ENCODE measurements at regions not wholly inside any gene's neighbourhood (a gene's known extent, or its start where the extent isn't known, plus 50 kb on each side); places are given as distances from the start of the nearest gene placed in this dataset.

DNA sequence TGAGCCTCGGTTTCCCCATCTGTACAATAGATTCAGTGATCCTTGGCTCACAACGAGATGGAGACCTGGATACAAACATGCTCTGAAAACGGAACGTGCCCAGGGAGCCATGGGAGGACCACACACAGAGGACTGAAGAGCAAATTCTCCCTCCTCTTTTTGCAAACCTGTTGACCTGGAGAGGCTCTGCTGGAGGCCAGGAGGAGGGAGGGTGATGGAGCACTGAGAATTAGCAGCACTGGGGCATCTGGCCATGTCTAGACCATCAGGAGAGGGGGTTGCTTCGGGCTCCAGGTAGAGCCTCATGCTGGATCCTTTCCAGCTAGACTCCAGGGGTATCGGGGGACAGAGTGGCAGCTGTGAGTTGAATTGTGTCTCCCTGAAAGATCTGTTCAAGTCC is 97.4 kb upstream of the GPR26 start (continued):
- TF ChIP-seq, protein P1, sequence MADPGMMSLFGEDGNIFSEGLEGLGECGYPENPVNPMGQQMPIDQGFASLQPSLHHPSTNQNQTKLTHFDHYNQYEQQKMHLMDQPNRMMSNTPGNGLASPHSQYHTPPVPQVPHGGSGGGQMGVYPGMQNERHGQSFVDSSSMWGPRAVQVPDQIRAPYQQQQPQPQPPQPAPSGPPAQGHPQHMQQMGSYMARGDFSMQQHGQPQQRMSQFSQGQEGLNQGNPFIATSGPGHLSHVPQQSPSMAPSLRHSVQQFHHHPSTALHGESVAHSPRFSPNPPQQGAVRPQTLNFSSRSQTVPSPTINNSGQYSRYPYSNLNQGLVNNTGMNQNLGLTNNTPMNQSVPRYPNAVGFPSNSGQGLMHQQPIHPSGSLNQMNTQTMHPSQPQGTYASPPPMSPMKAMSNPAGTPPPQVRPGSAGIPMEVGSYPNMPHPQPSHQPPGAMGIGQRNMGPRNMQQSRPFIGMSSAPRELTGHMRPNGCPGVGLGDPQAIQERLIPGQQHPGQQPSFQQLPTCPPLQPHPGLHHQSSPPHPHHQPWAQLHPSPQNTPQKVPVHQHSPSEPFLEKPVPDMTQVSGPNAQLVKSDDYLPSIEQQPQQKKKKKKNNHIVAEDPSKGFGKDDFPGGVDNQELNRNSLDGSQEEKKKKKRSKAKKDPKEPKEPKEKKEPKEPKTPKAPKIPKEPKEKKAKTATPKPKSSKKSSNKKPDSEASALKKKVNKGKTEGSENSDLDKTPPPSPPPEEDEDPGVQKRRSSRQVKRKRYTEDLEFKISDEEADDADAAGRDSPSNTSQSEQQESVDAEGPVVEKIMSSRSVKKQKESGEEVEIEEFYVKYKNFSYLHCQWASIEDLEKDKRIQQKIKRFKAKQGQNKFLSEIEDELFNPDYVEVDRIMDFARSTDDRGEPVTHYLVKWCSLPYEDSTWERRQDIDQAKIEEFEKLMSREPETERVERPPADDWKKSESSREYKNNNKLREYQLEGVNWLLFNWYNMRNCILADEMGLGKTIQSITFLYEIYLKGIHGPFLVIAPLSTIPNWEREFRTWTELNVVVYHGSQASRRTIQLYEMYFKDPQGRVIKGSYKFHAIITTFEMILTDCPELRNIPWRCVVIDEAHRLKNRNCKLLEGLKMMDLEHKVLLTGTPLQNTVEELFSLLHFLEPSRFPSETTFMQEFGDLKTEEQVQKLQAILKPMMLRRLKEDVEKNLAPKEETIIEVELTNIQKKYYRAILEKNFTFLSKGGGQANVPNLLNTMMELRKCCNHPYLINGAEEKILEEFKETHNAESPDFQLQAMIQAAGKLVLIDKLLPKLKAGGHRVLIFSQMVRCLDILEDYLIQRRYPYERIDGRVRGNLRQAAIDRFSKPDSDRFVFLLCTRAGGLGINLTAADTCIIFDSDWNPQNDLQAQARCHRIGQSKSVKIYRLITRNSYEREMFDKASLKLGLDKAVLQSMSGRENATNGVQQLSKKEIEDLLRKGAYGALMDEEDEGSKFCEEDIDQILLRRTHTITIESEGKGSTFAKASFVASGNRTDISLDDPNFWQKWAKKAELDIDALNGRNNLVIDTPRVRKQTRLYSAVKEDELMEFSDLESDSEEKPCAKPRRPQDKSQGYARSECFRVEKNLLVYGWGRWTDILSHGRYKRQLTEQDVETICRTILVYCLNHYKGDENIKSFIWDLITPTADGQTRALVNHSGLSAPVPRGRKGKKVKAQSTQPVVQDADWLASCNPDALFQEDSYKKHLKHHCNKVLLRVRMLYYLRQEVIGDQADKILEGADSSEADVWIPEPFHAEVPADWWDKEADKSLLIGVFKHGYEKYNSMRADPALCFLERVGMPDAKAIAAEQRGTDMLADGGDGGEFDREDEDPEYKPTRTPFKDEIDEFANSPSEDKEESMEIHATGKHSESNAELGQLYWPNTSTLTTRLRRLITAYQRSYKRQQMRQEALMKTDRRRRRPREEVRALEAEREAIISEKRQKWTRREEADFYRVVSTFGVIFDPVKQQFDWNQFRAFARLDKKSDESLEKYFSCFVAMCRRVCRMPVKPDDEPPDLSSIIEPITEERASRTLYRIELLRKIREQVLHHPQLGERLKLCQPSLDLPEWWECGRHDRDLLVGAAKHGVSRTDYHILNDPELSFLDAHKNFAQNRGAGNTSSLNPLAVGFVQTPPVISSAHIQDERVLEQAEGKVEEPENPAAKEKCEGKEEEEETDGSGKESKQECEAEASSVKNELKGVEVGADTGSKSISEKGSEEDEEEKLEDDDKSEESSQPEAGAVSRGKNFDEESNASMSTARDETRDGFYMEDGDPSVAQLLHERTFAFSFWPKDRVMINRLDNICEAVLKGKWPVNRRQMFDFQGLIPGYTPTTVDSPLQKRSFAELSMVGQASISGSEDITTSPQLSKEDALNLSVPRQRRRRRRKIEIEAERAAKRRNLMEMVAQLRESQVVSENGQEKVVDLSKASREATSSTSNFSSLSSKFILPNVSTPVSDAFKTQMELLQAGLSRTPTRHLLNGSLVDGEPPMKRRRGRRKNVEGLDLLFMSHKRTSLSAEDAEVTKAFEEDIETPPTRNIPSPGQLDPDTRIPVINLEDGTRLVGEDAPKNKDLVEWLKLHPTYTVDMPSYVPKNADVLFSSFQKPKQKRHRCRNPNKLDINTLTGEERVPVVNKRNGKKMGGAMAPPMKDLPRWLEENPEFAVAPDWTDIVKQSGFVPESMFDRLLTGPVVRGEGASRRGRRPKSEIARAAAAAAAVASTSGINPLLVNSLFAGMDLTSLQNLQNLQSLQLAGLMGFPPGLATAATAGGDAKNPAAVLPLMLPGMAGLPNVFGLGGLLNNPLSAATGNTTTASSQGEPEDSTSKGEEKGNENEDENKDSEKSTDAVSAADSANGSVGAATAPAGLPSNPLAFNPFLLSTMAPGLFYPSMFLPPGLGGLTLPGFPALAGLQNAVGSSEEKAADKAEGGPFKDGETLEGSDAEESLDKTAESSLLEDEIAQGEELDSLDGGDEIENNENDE (IDR thresholded peaks at IDR 0.05; ENCODE audit: insufficient replicate concordance, low read length): no peak
- TF ChIP-seq ATF2 (IDR thresholded peaks at IDR 0.05; ENCODE audit: low read length) (no peak), ZNF274 (IDR thresholded peaks at IDR 0.05; ENCODE audit: borderline replicate concordance, extremely low read depth, low read length) (no peak), CBX5 (IDR thresholded peaks at IDR 0.05; ENCODE audit: low read depth, low read length) (no peak), TBP (IDR thresholded peaks at IDR 0.05; ENCODE audit: low read depth, low read length) (no peak), CHD2 (IDR thresholded peaks at IDR 0.05; ENCODE audit: low read length) (no peak), RAD21 (IDR thresholded peaks at IDR 0.05 in 1 of 2, conservative IDR thresholded peaks at IDR 0.05 in 1 of 2; ENCODE audit: low read depth in 2 of 2, low read length in 2 of 2) (no peak)

Data from H1 (cell line).